Nephron (organoid): ENCODE measurements at regions not wholly inside any gene's neighbourhood (a gene's known extent, or its start where the extent isn't known, plus 50 kb on each side); places are given as distances from the start of the nearest gene placed in this dataset.

Experiments
- H3K27ac Mint-ChIP-seq, 3 experiments: 2 replicates each; pipeline ENCODE4 v1.8.0; 2020; ENCODE audit warnings: mixed read lengths in 3 of 3, mild to moderate bottlenecking in 2 of 3, moderate library complexity in 1 of 3
- H3K27me3 Mint-ChIP-seq: 2 replicates; pipeline ENCODE4 v1.8.0; 2021; ENCODE audit warnings: low read depth, mild to moderate bottlenecking, moderate library complexity, mixed read lengths
- H3K36me3 Mint-ChIP-seq: 2 replicates; pipeline ENCODE4 v1.8.0; 2020; ENCODE audit warnings: low read depth, mixed read lengths
- H3K4me1 Mint-ChIP-seq: 2 replicates; pipeline ENCODE4 v1.8.0; 2020; ENCODE audit warnings: mixed read lengths
- H3K4me3 Mint-ChIP-seq, 3 experiments: 2 replicates each; pipeline ENCODE4 v1.8.0; 2020; ENCODE audit warnings: mild to moderate bottlenecking in 3 of 3, mixed read lengths in 3 of 3, moderate library complexity in 2 of 3
- H3K9me3 Mint-ChIP-seq: 2 replicates; pipeline ENCODE4 v1.8.0; 2020; ENCODE audit warnings: mixed read lengths
- TF ChIP-seq, protein P1 (sequence below), 3 experiments: fragments of 200-600 bp; sonication (generic); IDR thresholded peaks; one replicate each; pipeline ENCODE4 v1.5.0; 2021; ENCODE audit warnings: antibody characterized with exemption in 3 of 3; ENCODE audit not compliant: unreplicated experiment in 3 of 3

GRCh38 chr18:43572163-43572562 is 294.9 kb upstream of the SYT4 start:
- H3K27ac Mint-ChIP-seq = no peak overlapping the region
- H3K4me1 Mint-ChIP-seq = peaks cover 37% of the 10 kb centered on the region
- peaks cover 5% of the 10 kb centered on the region for H3K27me3 Mint-ChIP-seq
- H3K4me3 Mint-ChIP-seq = no peak overlapping the region
- TF ChIP-seq, protein P1, sequence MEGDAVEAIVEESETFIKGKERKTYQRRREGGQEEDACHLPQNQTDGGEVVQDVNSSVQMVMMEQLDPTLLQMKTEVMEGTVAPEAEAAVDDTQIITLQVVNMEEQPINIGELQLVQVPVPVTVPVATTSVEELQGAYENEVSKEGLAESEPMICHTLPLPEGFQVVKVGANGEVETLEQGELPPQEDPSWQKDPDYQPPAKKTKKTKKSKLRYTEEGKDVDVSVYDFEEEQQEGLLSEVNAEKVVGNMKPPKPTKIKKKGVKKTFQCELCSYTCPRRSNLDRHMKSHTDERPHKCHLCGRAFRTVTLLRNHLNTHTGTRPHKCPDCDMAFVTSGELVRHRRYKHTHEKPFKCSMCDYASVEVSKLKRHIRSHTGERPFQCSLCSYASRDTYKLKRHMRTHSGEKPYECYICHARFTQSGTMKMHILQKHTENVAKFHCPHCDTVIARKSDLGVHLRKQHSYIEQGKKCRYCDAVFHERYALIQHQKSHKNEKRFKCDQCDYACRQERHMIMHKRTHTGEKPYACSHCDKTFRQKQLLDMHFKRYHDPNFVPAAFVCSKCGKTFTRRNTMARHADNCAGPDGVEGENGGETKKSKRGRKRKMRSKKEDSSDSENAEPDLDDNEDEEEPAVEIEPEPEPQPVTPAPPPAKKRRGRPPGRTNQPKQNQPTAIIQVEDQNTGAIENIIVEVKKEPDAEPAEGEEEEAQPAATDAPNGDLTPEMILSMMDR (IDR thresholded peaks at IDR 0.05; ENCODE audit: unreplicated experiment in 3 of 3) = no peak
- H3K36me3 Mint-ChIP-seq = no peaks in the 10 kb centered on the region
- no peaks in the 10 kb centered on the region for H3K9me3 Mint-ChIP-seq

DNA sequence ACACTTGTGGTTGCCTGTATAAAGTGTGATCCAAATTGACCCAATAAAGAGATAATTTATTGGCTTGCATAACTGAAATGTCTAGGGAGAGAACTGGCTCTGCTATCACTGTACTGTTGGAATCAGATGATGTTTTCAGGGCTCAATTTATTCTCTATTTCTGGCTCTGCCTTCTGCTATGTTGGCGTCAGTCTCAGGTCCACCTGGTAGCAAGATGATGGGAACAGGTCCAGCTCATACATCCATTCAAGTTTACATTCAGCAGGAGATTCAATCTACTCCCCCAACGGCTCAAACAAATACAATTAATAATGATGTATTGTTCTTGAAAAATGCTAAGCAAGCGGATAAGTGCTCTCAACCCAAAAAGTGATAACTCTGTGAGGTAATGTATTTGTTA is 297.7 kb upstream of the SYT4 start:
- Mint-ChIP-seq H3K4me3 (no peak overlapping the region), H3K36me3 (no peaks in the 10 kb centered on the region), H3K27me3 (no peaks in the 10 kb centered on the region), H3K4me1 (peaks cover 37% of the 10 kb centered on the region), H3K27ac (no peak overlapping the region), H3K9me3 (no peaks in the 10 kb centered on the region)
- TF ChIP-seq, protein P1 (IDR thresholded peaks at IDR 0.05; ENCODE audit: unreplicated experiment in 3 of 3) = no peak

- Mint-ChIP-seq H3K4me3 (no peak overlapping the region), H3K4me1 (peaks cover 16% of the 10 kb centered on the region), H3K27me3 (no peaks in the 10 kb centered on the region), H3K9me3 (no peaks in the 10 kb centered on the region), H3K27ac (no peak overlapping the region), H3K36me3 (no peaks in the 10 kb centered on the region)
- TF ChIP-seq, protein P1 (IDR thresholded peaks at IDR 0.05; ENCODE audit: unreplicated experiment in 3 of 3) = no peak
Observed at GRCh38 chr18:43578211-43578610, 300.9 kb upstream of the SYT4 start.

DNA sequence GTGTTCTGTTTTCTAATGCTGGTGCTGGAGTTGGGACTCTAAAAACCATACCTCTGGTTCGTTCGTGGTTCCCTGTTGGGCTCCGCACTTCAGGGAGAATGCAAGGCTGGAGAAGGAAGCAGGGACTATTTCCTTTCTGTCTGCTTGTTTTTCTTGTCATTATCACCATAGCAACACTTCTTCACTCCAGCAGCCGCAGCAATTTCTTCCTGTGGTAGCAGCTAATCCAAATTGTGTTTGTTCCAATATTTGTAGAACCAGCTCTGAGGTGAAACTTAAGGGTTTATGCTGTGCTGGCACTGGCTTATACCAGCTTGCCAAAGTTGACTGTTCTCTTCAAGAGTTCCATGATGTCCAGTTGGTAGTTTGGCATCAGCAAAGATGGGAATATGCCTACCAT is 301.4 kb upstream of the SYT4 start:
- TF ChIP-seq, protein P1 (IDR thresholded peaks at IDR 0.05; ENCODE audit: unreplicated experiment in 3 of 3) = no peak
- Mint-ChIP-seq H3K4me1 (peaks cover 11% of the 10 kb centered on the region), H3K27me3 (no peaks in the 10 kb centered on the region), H3K9me3 (no peaks in the 10 kb centered on the region), H3K36me3 (no peaks in the 10 kb centered on the region), H3K27ac (no peak overlapping the region), H3K4me3 (no peak overlapping the region)

- no peaks in the 10 kb centered on the region for H3K36me3 Mint-ChIP-seq
- H3K4me3 Mint-ChIP-seq = no peak overlapping the region
- no peaks in the 10 kb centered on the region for H3K4me1 Mint-ChIP-seq
- no peak overlapping the region for H3K27ac Mint-ChIP-seq
- H3K9me3 Mint-ChIP-seq = no peaks in the 10 kb centered on the region
- TF ChIP-seq, protein P1 (IDR thresholded peaks at IDR 0.05; ENCODE audit: unreplicated experiment in 3 of 3) = no peak
- no peaks in the 10 kb centered on the region for H3K27me3 Mint-ChIP-seq
Observed at GRCh38 chr18:43581936-43582519, 304.7 kb upstream of the SYT4 start.

GRCh38 chr18:43587538-43588153 is 310.4 kb upstream of the SYT4 start:
- H3K27ac Mint-ChIP-seq = no peak overlapping the region
- no peaks in the 10 kb centered on the region for H3K9me3 Mint-ChIP-seq
- H3K4me1 Mint-ChIP-seq = no peaks in the 10 kb centered on the region
- H3K27me3 Mint-ChIP-seq = no peaks in the 10 kb centered on the region
- no peak overlapping the region for H3K4me3 Mint-ChIP-seq
- no peaks in the 10 kb centered on the region for H3K36me3 Mint-ChIP-seq
- TF ChIP-seq, protein P1 (IDR thresholded peaks at IDR 0.05; ENCODE audit: unreplicated experiment in 3 of 3) = peak; percentile 68 to 76 (median 73)
